CMK (cell line): ENCODE measurements at regions not wholly inside any gene's neighbourhood (a gene's known extent, or its start where the extent isn't known, plus 50 kb on each side); places are given as distances from the start of the nearest gene placed in this dataset.
"Not testable (repeated sequence)": the region's sequence is repeated elsewhere in the genome, so short reads cannot be mapped to it uniquely, and the experiment has no call there.

Experiments
- DNase-seq: peaks from one replicate; pipeline ENCODE4 v3.0.0-alpha.2; 2010; ENCODE audit warnings: low read depth

- no peak for DNase-seq
Observed at GRCh38 chr15:39394496-39394895, 186.4 kb upstream of the THBS1 start.

GRCh38 chr15:39396979-39397615 is 183.8 kb upstream of the THBS1 start:
- peak; percentile 94 for DNase-seq

- DNase-seq = peak; percentile 94
Observed at GRCh38 chr15:39397883-39398282, 183.0 kb upstream of the THBS1 start.

- no peak for DNase-seq
Observed at GRCh38 chr15:39399600-39399999, 181.3 kb upstream of the THBS1 start.

GRCh38 chr15:39400002-39400401 is 180.9 kb upstream of the THBS1 start:
- DNase-seq = no peak

GRCh38 chr15:39400821-39401550 is 179.9 kb upstream of the THBS1 start:
- DNase-seq = no peak

GRCh38 chr15:39403640-39404117 is 177.2 kb upstream of the THBS1 start:
- DNase-seq = no peak

GRCh38 chr15:39404767-39405181 is 176.1 kb upstream of the THBS1 start:
- peak; percentile 61 for DNase-seq

- peak; percentile 24 for DNase-seq
Observed at GRCh38 chr15:39406485-39406884, 174.4 kb upstream of the THBS1 start.

- no peak for DNase-seq
Observed at GRCh38 chr15:39407116-39407515, 173.8 kb upstream of the THBS1 start.

- DNase-seq = no peak
Observed at GRCh38 chr15:39409876-39410530, 170.9 kb upstream of the THBS1 start.

GRCh38 chr15:39411102-39411989 is 169.5 kb upstream of the THBS1 start:
- no peak for DNase-seq

- no peak for DNase-seq
Observed at GRCh38 chr15:39413558-39413957, 167.3 kb upstream of the THBS1 start.

GRCh38 chr15:39414201-39414600 is 166.7 kb upstream of the THBS1 start:
- no peak for DNase-seq

GRCh38 chr15:39415634-39416033 is 165.2 kb upstream of the THBS1 start:
- DNase-seq = no peak

GRCh38 chr15:39416258-39416657 is 164.6 kb upstream of the THBS1 start:
- DNase-seq = no peak

GRCh38 chr15:39417366-39418134 is 163.3 kb upstream of the THBS1 start:
- DNase-seq = no peak

- DNase-seq = no peak
Observed at GRCh38 chr15:39419651-39420050, 161.2 kb upstream of the THBS1 start.

- not testable (repeated sequence) for DNase-seq
Observed at GRCh38 chr15:39420123-39420852, 160.6 kb upstream of the THBS1 start.

GRCh38 chr15:39420853-39421192 is 160.1 kb upstream of the THBS1 start:
- DNase-seq = not testable (repeated sequence)
